K562 (cell line): ENCODE measurements at regions not wholly inside any gene's neighbourhood (a gene's known extent, or its start where the extent isn't known, plus 50 kb on each side); places are given as distances from the start of the nearest gene placed in this dataset.

ENCODE experiments used
- ATAC-seq: fragments of 200-7000 bp; cut with Tn5 transposase; 3 replicates; pipeline ENCODE4 v1.9.1; 2020; ENCODE audit warnings: moderate library complexity
- BruUV-seq: library from RNA; stranded (reverse); fragments of 400-500 nt; replicated peaks from 2 replicates; lab custom pipeline; 2021; lab: Mats Ljungman, UMichigan
- CTCF ChIA-PET: fragments of 300-600 bp; formaldehyde crosslinking; extraction: SDS; loops from one replicate; lab custom pipeline; 2021; ENCODE audit warnings: low intra/inter-chr PET ratio; lab: Yijun Ruan, JAX
- POLR2A ChIA-PET: fragments of 300-600, 350-650 bp; sonication (Branson Sonifier 250); formaldehyde crosslinking; extraction: SDS; loops from one replicate; lab custom pipeline; 2021; ENCODE audit warnings: antibody characterized with exemption, inconsistent platforms; lab: Yijun Ruan, JAX
- DNase-seq, 4 experiments: peaks; one replicate each; pipeline versions ENCODE4 v3.0.0 to v3.0.0-alpha.2; 2011 to 2018; ENCODE audit warnings: low spot score in 3 of 4, mixed read lengths in 3 of 4; ENCODE audit errors: extremely low read depth in 1 of 4
- FAIRE-seq: peaks from 2 replicates; lab custom pipeline; 2011; peaks lifted over from hg19 to GRCh38; lab: Jason Lieb, UNC
- H2AFZ ChIP-seq: 2 replicates; pipeline ENCODE4 v1.6.0; 2011; ENCODE audit warnings: low read depth, low read length, control low read depth, inconsistent platforms
- H3K27ac ChIP-seq: fragments of 200-600 bp; 3 replicates; pipeline ENCODE4 v1.8.0; 2011; ENCODE audit warnings: low read depth, mild to moderate bottlenecking, control low read depth, inconsistent platforms, low read length, moderate library complexity, mixed read lengths; ENCODE audit errors: extremely low read depth
- H3K27me3 ChIP-seq, 2 experiments: fragments of 300-600 bp in 1 of 2; 2 replicates in 1 of 2; 3 replicates in 1 of 2; pipeline versions ENCODE4 v1.6.0 to v1.8.0; 2011; ENCODE audit warnings: inconsistent platforms in 2 of 2, low read length in 2 of 2, mild to moderate bottlenecking in 1 of 2, mixed read lengths in 1 of 2, moderate library complexity in 1 of 2; ENCODE audit not compliant: control insufficient read depth in 2 of 2, insufficient read depth in 2 of 2
- H3K36me3 ChIP-seq: fragments of 300-600 bp; 3 replicates; pipeline ENCODE4 v1.8.0; 2011; ENCODE audit warnings: mild to moderate bottlenecking, low read length, inconsistent platforms; ENCODE audit not compliant: control insufficient read depth, insufficient read depth
- H3K4me1 ChIP-seq, 2 experiments: fragments of 200-600 bp in 1 of 2; replicated peaks in 1 of 2; 2 replicates in 1 of 2; 3 replicates in 1 of 2; pipeline versions ENCODE4 v1.5.1 to v1.8.0; 2011; ENCODE audit warnings: inconsistent platforms in 2 of 2, low read length in 2 of 2, mild to moderate bottlenecking in 1 of 2, mixed read lengths in 1 of 2, moderate library complexity in 1 of 2; ENCODE audit not compliant: control insufficient read depth in 2 of 2, insufficient read depth in 2 of 2
- H3K4me2 ChIP-seq: 2 replicates; pipeline ENCODE4 v1.6.1; 2011; ENCODE audit warnings: low read length, control low read depth, inconsistent platforms, mixed read lengths; ENCODE audit not compliant: insufficient read depth
- H3K4me3 ChIP-seq: fragments of 200-600 bp; sonication (generic), shearing (Covaris generic); 2 replicates; pipeline ENCODE4 v1.5.1; 2016; ENCODE audit warnings: control low read depth, inconsistent platforms
- H3K79me2 ChIP-seq: fragments of 200-600 bp; 3 replicates; pipeline ENCODE4 v1.8.0; 2011; ENCODE audit warnings: low read length, inconsistent platforms; ENCODE audit not compliant: control insufficient read depth, insufficient read depth
- H3K9ac ChIP-seq, 2 experiments: 2 replicates each; pipeline versions ENCODE4 v1.6.0 to v1.6.1; 2011; ENCODE audit warnings: low read depth in 2 of 2, low read length in 2 of 2, control low read depth in 1 of 2, inconsistent platforms in 1 of 2, mild to moderate bottlenecking in 1 of 2, mixed read lengths in 1 of 2; ENCODE audit not compliant: insufficient read depth in 1 of 2
- H3K9me1 ChIP-seq: one replicate; pipeline ENCODE4 v1.6.0; 2011; ENCODE audit warnings: inconsistent platforms, mild to moderate bottlenecking, low read length, moderate library complexity; ENCODE audit not compliant: control insufficient read depth, insufficient read depth
- H3K9me3 ChIP-seq: replicated peaks from 2 replicates; pipeline ENCODE4 v1.5.1; 2011; ENCODE audit warnings: low read depth, low read length, inconsistent platforms; ENCODE audit not compliant: control insufficient read depth, insufficient read depth
- H4K20me1 ChIP-seq: replicated peaks from 2 replicates; pipeline ENCODE4 v1.6.1; 2011; ENCODE audit warnings: low read length, inconsistent platforms, mixed read lengths; ENCODE audit not compliant: control insufficient read depth, insufficient read depth
- FOXK2 ChIP-seq, 2 experiments: fragments of 450-650 bp; IDR thresholded peaks in 1 of 2; conservative IDR thresholded peaks in 1 of 2; 2 replicates each; pipeline ENCODE4 v1.6.1; 2016; ENCODE audit warnings: low read depth in 2 of 2, mild to moderate bottlenecking in 1 of 2
- MAFF ChIP-seq: IDR thresholded peaks from 2 replicates; pipeline ENCODE4 v1.6.1; 2012; ENCODE audit warnings: low read length, improper control_type of control experiment
- STAT5B ChIP-seq: fragments of 250-450 bp; sonication (Bioruptor Pico); IDR thresholded peaks from 2 replicates; pipeline ENCODE4 v1.8.0; 2021; ENCODE audit warnings: mild to moderate bottlenecking, inconsistent platforms
- TCF3 ChIP-seq: sonication (generic); formaldehyde crosslinking; IDR thresholded peaks from 2 replicates; pipeline ENCODE4 v1.4.0; 2020; ENCODE audit warnings: mild to moderate bottlenecking, missing genetic modification reagents
- WGBS: fragments of 100-300 bp; shearing (Covaris generic); methylation state at CpG from one replicate; pipeline ENCODE4 v1.1.6; 2016; ENCODE audit warnings: low coverage, mixed read lengths; ENCODE audit not compliant: insufficient coverage; ENCODE audit errors: missing lambda C conversion rate; 5-methylcytosine and 5-hydroxymethylcytosine counted together
- in situ Hi-C: fragments of 300-500 bp; cut with MboI; formaldehyde crosslinking; loops from 4 replicates; pipeline ENCODE4 v1.15.0; 2018; ENCODE audit warnings: inconsistent platforms, mixed read lengths
- intact Hi-C: fragments of 100-400 bp; cut with micrococcal nuclease; formaldehyde crosslinking; loops from 2 replicates; pipeline ENCODE4 v1.14.2; 2022
- TF ChIP-seq, protein P1 (sequence below): fragments of 450-650 bp; IDR thresholded peaks from 2 replicates; pipeline ENCODE4 v1.6.1; 2016
- TF ChIP-seq, protein P2 (sequence below): fragments of 250-450 bp; sonication (Bioruptor Pico); IDR thresholded peaks from 2 replicates; pipeline ENCODE4 v1.8.0; 2022; ENCODE audit warnings: moderate library complexity, mild to moderate bottlenecking, inconsistent platforms
- TF ChIP-seq, protein P3 (sequence below): fragments of 150-350 bp; conservative IDR thresholded peaks from 2 replicates; pipeline ENCODE4 v1.6.1; 2014; ENCODE audit warnings: low read length

DNA sequence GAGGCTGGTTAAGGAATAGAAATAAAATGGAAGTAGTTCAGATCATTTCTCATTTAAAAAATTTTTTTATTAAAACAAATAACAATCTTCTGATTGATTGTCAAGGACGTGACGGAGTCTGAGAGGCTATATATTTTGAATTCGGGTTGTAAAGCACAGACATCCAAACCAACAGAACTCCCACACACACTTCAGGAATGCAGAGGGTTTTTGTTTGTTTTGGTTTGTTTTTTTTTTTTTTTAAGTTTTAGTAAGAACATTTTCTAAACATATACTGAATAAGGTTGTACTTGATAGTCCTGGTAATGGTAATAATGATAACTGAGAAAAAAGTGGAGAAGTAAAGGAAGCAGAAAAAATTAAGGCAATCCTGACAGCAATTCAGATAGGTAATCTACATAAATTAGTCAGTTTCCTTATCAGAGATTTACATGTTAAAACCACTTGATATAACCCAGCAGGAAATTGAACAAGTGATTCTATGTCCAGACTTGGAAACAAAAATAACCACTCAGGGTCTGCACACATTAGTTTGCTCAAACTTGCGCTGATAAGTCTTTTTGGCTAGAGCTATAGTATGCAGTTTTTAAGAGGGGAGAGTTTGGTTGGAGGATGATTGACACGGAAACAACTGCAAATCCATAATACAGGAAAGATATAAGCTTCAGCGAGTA lies 51.5 kb upstream of the CTAGE1 start:
- ChIA-PET CTCF (no interaction called here), POLR2A (interaction anchor here (0.7 kb wide), 1 partner anchor 61 kb away, joined by 3 read pairs; no protein-coding TSS in a partner anchor)
- in situ Hi-C loops: no loop called here
- FAIRE-seq (no peak), ATAC-seq (no peak), DNase-seq (no peak)
- 56% methylated on average over 6 of the region's 6 CpGs for WGBS
- Histone ChIP-seq H3K4me3 (no peak overlapping the region), H3K9me3 (no peaks in the 10 kb centered on the region), H2AFZ (no peak overlapping the region), H3K27me3 (peaks cover 3 to 17% of the 10 kb centered on the region in 2 experiments; a peak in 2 of 5 replicates), H3K9ac (no peak overlapping the region), H3K4me2 (no peak overlapping the region), H3K79me2 (no peaks in the 10 kb centered on the region), H3K27ac (no peak overlapping the region), H3K9me1 (peaks cover 3% of the 10 kb centered on the region), H4K20me1 (no peaks in the 10 kb centered on the region), H3K4me1 (peaks cover 8 to 55% of the 10 kb centered on the region in 2 experiments), H3K36me3 (no peaks in the 10 kb centered on the region)
- intact Hi-C loops: loop anchor here (5.0 kb wide), 1 partner anchor 88 kb away; no protein-coding TSS in a partner anchor
- TF ChIP-seq FOXK2 (conservative IDR thresholded peaks at IDR 0.05 in 1 of 2, IDR thresholded peaks at IDR 0.05 in 1 of 2; ENCODE audit: low read depth in 2 of 2): no peak
- peak; percentile 36; the same call in 1 of the 2 replicates for TF ChIP-seq STAT5B (CRISPR knock-in tag)
- TF ChIP-seq, protein P1, sequence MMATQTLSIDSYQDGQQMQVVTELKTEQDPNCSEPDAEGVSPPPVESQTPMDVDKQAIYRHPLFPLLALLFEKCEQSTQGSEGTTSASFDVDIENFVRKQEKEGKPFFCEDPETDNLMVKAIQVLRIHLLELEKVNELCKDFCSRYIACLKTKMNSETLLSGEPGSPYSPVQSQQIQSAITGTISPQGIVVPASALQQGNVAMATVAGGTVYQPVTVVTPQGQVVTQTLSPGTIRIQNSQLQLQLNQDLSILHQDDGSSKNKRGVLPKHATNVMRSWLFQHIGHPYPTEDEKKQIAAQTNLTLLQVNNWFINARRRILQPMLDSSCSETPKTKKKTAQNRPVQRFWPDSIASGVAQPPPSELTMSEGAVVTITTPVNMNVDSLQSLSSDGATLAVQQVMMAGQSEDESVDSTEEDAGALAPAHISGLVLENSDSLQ: peak; percentile 50
- TF ChIP-seq TCF3 (CRISPR knock-in tag): no peak
- TF ChIP-seq, protein P2, sequence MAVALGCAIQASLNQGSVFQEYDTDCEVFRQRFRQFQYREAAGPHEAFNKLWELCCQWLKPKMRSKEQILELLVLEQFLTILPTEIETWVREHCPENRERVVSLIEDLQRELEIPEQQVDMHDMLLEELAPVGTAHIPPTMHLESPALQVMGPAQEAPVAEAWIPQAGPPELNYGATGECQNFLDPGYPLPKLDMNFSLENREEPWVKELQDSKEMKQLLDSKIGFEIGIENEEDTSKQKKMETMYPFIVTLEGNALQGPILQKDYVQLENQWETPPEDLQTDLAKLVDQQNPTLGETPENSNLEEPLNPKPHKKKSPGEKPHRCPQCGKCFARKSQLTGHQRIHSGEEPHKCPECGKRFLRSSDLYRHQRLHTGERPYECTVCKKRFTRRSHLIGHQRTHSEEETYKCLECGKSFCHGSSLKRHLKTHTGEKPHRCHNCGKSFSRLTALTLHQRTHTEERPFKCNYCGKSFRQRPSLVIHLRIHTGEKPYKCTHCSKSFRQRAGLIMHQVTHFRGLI: peak; percentile 38; the same call in 1 of the 2 replicates
- TF ChIP-seq, protein P3, sequence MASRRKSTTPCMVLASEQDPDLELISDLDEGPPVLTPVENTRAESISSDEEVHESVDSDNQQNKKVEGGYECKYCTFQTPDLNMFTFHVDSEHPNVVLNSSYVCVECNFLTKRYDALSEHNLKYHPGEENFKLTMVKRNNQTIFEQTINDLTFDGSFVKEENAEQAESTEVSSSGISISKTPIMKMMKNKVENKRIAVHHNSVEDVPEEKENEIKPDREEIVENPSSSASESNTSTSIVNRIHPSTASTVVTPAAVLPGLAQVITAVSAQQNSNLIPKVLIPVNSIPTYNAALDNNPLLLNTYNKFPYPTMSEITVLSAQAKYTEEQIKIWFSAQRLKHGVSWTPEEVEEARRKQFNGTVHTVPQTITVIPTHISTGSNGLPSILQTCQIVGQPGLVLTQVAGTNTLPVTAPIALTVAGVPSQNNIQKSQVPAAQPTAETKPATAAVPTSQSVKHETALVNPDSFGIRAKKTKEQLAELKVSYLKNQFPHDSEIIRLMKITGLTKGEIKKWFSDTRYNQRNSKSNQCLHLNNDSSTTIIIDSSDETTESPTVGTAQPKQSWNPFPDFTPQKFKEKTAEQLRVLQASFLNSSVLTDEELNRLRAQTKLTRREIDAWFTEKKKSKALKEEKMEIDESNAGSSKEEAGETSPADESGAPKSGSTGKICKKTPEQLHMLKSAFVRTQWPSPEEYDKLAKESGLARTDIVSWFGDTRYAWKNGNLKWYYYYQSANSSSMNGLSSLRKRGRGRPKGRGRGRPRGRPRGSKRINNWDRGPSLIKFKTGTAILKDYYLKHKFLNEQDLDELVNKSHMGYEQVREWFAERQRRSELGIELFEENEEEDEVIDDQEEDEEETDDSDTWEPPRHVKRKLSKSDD: no peak
- TF ChIP-seq MAFF: no peak
- BruUV-seq: no TSS peak
